Neuronal stem cell (in vitro differentiated cells): ENCODE measurements at regions not wholly inside any gene's neighbourhood (a gene's known extent, or its start where the extent isn't known, plus 50 kb on each side); places are given as distances from the start of the nearest gene placed in this dataset.

Source experiments
- DNase-seq: peaks from one replicate; pipeline ENCODE4 v3.0.0-alpha.2; 2013; ENCODE audit warnings: low spot score
- H2AFZ ChIP-seq: one replicate; pipeline ENCODE4 v1.6.1; 2013; ENCODE audit warnings: mild to moderate bottlenecking, low read length, inconsistent platforms
- H2AK5ac ChIP-seq: 2 replicates; pipeline ENCODE4 v1.6.1; 2013; ENCODE audit warnings: low read depth, mild to moderate bottlenecking, inconsistent platforms, low read length, moderate library complexity, mixed read lengths
- H2BK120ac ChIP-seq: 2 replicates; pipeline ENCODE4 v1.6.1; 2013; ENCODE audit warnings: low read depth, mild to moderate bottlenecking, inconsistent platforms, low read length, moderate library complexity, mixed read lengths
- H2BK12ac ChIP-seq: one replicate; pipeline ENCODE4 v1.6.1; 2013; ENCODE audit warnings: low read length, inconsistent platforms
- H2BK15ac ChIP-seq: 2 replicates; pipeline ENCODE4 v1.6.1; 2013; ENCODE audit warnings: mild to moderate bottlenecking, low read length, inconsistent platforms, mixed read lengths
- H2BK5ac ChIP-seq: one replicate; pipeline ENCODE4 v1.6.1; 2013; ENCODE audit warnings: inconsistent platforms, mild to moderate bottlenecking, low read length, moderate library complexity
- H3K14ac ChIP-seq: one replicate; pipeline ENCODE4 v1.6.1; 2013; ENCODE audit warnings: low read length, inconsistent platforms
- H3K18ac ChIP-seq: 2 replicates; pipeline ENCODE4 v1.6.1; 2013; ENCODE audit warnings: low read length, inconsistent platforms
- H3K23ac ChIP-seq: 2 replicates; pipeline ENCODE4 v1.6.1; 2013; ENCODE audit warnings: low read depth, mild to moderate bottlenecking, mixed read lengths, low read length, inconsistent platforms; ENCODE audit not compliant: poor library complexity
- H3K27ac ChIP-seq: replicated peaks from 3 replicates; pipeline ENCODE4 v1.5.1; 2013; ENCODE audit warnings: low read length, inconsistent platforms
- H3K27me3 ChIP-seq, 3 experiments: 2 replicates each; pipeline ENCODE4 v1.6.1; 2013; ENCODE audit warnings: low read length in 3 of 3, mild to moderate bottlenecking in 2 of 3, inconsistent platforms in 1 of 3, low read depth in 1 of 3, mixed read lengths in 1 of 3, moderate library complexity in 1 of 3; ENCODE audit not compliant: control insufficient read depth in 3 of 3, insufficient read depth in 3 of 3
- H3K36me3 ChIP-seq, 2 donors: replicated peaks in 1 of 2; 2 replicates each; pipeline ENCODE4 v1.6.1; 2013; ENCODE audit warnings: low read length in 2 of 2; ENCODE audit not compliant: control insufficient read depth in 2 of 2, insufficient read depth in 2 of 2
- H3K4ac ChIP-seq: 2 replicates; pipeline ENCODE4 v1.6.1; 2013; ENCODE audit warnings: inconsistent platforms, mild to moderate bottlenecking, low read length, moderate library complexity
- H3K4me1 ChIP-seq, 2 donors: 1 replicate in 1 of 2; 2 replicates in 1 of 2; pipeline ENCODE4 v1.6.1; 2013; ENCODE audit warnings: low read length in 2 of 2, low read depth in 1 of 2; ENCODE audit not compliant: control insufficient read depth in 2 of 2, insufficient read depth in 1 of 2
- H3K4me2 ChIP-seq: one replicate; pipeline ENCODE4 v1.6.1; 2013; ENCODE audit warnings: mild to moderate bottlenecking, low read length, inconsistent platforms; ENCODE audit not compliant: insufficient read depth, poor library complexity, severe bottlenecking
- H3K4me3 ChIP-seq, 2 donors: 2 replicates each; pipeline ENCODE4 v1.5.1; 2013; ENCODE audit warnings: low read length in 2 of 2, mild to moderate bottlenecking in 2 of 2, inconsistent platforms in 1 of 2, moderate library complexity in 1 of 2
- H3K79me1 ChIP-seq: one replicate; pipeline ENCODE4 v1.6.1; 2013; ENCODE audit warnings: low read depth, mild to moderate bottlenecking, inconsistent platforms, low read length, moderate library complexity
- H3K9ac ChIP-seq: one replicate; pipeline ENCODE4 v1.6.1; 2013; ENCODE audit warnings: mild to moderate bottlenecking, low read depth, low read length, inconsistent platforms; ENCODE audit not compliant: poor library complexity
- H3K9me3 ChIP-seq, 2 donors: replicated peaks in 1 of 2; 2 replicates each; pipeline versions ENCODE3 to v1.6.1; 2013; ENCODE audit warnings: low read length in 2 of 2, mild to moderate bottlenecking in 2 of 2, inconsistent platforms in 1 of 2, low read depth in 1 of 2, mixed read lengths in 1 of 2, moderate library complexity in 1 of 2; ENCODE audit not compliant: control insufficient read depth in 2 of 2, insufficient read depth in 1 of 2
- H4K8ac ChIP-seq: one replicate; pipeline ENCODE4 v1.6.1; 2013; ENCODE audit warnings: low read depth, mild to moderate bottlenecking, inconsistent platforms, low read length, moderate library complexity
- H4K91ac ChIP-seq: one replicate; pipeline ENCODE4 v1.6.1; 2013; ENCODE audit warnings: low read length, low read depth, mild to moderate bottlenecking, inconsistent platforms; ENCODE audit not compliant: poor library complexity
- WGBS, 2 donors: extraction: QIAGEN DNeasy Blood & Tissue Kit; methylation state at CpG; one replicate each; pipeline ENCODE4 v1.1.7; 2013; ENCODE audit warnings: missing lambda C conversion rate in 2 of 2, mixed read lengths in 1 of 2; ENCODE audit not compliant: insufficient read length in 2 of 2, insufficient replicate concordance in 1 of 2; ENCODE audit errors: extremely low coverage in 2 of 2; 5-methylcytosine and 5-hydroxymethylcytosine counted together

GRCh38 chr12:97748298-97748697 lies 285.7 kb downstream of the RMST start:
- H2BK120ac ChIP-seq: no peak overlapping the region
- no peak for DNase-seq
- H3K9ac ChIP-seq: no peak overlapping the region
- H2BK15ac ChIP-seq: no peak overlapping the region
- H2BK12ac ChIP-seq: no peak overlapping the region
- H2BK5ac ChIP-seq: no peak overlapping the region
- no peaks in the 10 kb centered on the region for H3K36me3 ChIP-seq
- H3K4me3 ChIP-seq: no peak overlapping the region
- no peaks in the 10 kb centered on the region for H3K9me3 ChIP-seq
- H3K4ac ChIP-seq: no peak overlapping the region
- H3K4me2 ChIP-seq: no peak overlapping the region
- no peak overlapping the region for H2AK5ac ChIP-seq
- no peaks in the 10 kb centered on the region for H3K79me1 ChIP-seq
- H3K27ac ChIP-seq: no peak overlapping the region
- no peak overlapping the region for H2AFZ ChIP-seq
- no peak overlapping the region for H3K23ac ChIP-seq
- WGBS, 2 donors: no CpG with 5 or more reads among the region's 2 CpGs
- H3K4me1 ChIP-seq: peaks cover 0 to 9% of the 10 kb centered on the region in 2 donors
- H3K27me3 ChIP-seq: no peaks in the 10 kb centered on the region
- no peak overlapping the region for H4K8ac ChIP-seq
- no peak overlapping the region for H4K91ac ChIP-seq
- no peak overlapping the region for H3K18ac ChIP-seq
- no peak overlapping the region for H3K14ac ChIP-seq

DNA sequence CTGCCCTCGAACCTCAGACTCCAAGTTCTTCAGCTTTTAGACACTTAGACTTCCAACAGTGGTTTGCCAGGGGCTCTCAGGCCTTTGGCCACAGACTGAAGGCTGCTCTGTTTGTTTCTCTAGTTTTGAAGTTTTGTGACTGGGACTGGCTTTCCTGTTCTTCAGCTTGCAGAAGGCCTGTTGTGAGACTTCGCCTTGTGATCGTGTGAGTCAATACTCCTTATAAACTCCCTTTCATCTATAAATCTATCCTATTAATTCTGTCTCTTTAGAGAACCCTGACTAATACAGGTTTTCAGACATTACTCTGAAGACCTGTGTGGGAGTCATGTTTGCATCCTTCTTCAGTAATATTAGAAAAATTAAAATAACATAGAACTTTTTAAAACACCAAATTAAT lies 289.1 kb downstream of the RMST start:
- H3K79me1 ChIP-seq: no peaks in the 10 kb centered on the region
- no peak overlapping the region for H4K8ac ChIP-seq
- no peak overlapping the region for H2BK120ac ChIP-seq
- H3K36me3 ChIP-seq: no peaks in the 10 kb centered on the region
- no peak overlapping the region for H3K9ac ChIP-seq
- no peak overlapping the region for H4K91ac ChIP-seq
- no peak overlapping the region for H2BK12ac ChIP-seq
- H3K18ac ChIP-seq: no peak overlapping the region
- no CpG with 5 or more reads among the region's 3 CpGs for WGBS, 2 donors
- H2BK5ac ChIP-seq: no peak overlapping the region
- H3K4me2 ChIP-seq: no peak overlapping the region
- no peaks in the 10 kb centered on the region for H3K9me3 ChIP-seq
- no peak overlapping the region for H3K14ac ChIP-seq
- no peaks in the 10 kb centered on the region for H3K27me3 ChIP-seq
- H2AFZ ChIP-seq: no peak overlapping the region
- no peak overlapping the region for H3K23ac ChIP-seq
- peaks cover 0 to 9% of the 10 kb centered on the region in 2 donors for H3K4me1 ChIP-seq
- no peak for DNase-seq
- H3K4me3 ChIP-seq: no peak overlapping the region
- no peak overlapping the region for H2AK5ac ChIP-seq
- H3K27ac ChIP-seq: no peak overlapping the region
- no peak overlapping the region for H2BK15ac ChIP-seq
- no peak overlapping the region for H3K4ac ChIP-seq

GRCh38 chr12:97752129-97752528 lies 289.5 kb downstream of the RMST start:
- H3K9me3 ChIP-seq: no peaks in the 10 kb centered on the region
- H4K8ac ChIP-seq: no peak overlapping the region
- H2BK12ac ChIP-seq: no peak overlapping the region
- no peak overlapping the region for H3K9ac ChIP-seq
- H3K4me2 ChIP-seq: no peak overlapping the region
- H3K14ac ChIP-seq: no peak overlapping the region
- H2BK120ac ChIP-seq: no peak overlapping the region
- no peak overlapping the region for H3K23ac ChIP-seq
- no peak overlapping the region for H2AK5ac ChIP-seq
- H2BK5ac ChIP-seq: no peak overlapping the region
- no peaks in the 10 kb centered on the region for H3K79me1 ChIP-seq
- H3K4ac ChIP-seq: no peak overlapping the region
- no peak overlapping the region for H4K91ac ChIP-seq
- no peak overlapping the region for H3K27ac ChIP-seq
- H3K4me3 ChIP-seq: no peak overlapping the region
- H3K4me1 ChIP-seq: peaks cover 0 to 9% of the 10 kb centered on the region in 2 donors
- H2BK15ac ChIP-seq: no peak overlapping the region
- no peak overlapping the region for H2AFZ ChIP-seq
- no peak overlapping the region for H3K18ac ChIP-seq
- DNase-seq: no peak
- H3K27me3 ChIP-seq: no peaks in the 10 kb centered on the region
- no peaks in the 10 kb centered on the region for H3K36me3 ChIP-seq

GRCh38 chr12:97753332-97753731 lies 290.7 kb downstream of the RMST start:
- Histone ChIP-seq H2BK120ac (no peak overlapping the region), H4K8ac (no peak overlapping the region), H2BK12ac (no peak overlapping the region), H3K79me1 (no peaks in the 10 kb centered on the region), H3K9me3 (no peaks in the 10 kb centered on the region), H2BK5ac (no peak overlapping the region), H3K27me3 (no peaks in the 10 kb centered on the region), H2AFZ (no peak overlapping the region), H3K4me1 (peaks cover 0 to 10% of the 10 kb centered on the region in 2 donors), H3K4ac (no peak overlapping the region), H2BK15ac (no peak overlapping the region), H3K18ac (no peak overlapping the region), H3K23ac (no peak overlapping the region), H3K4me3 (no peak overlapping the region), H3K36me3 (no peaks in the 10 kb centered on the region), H3K14ac (no peak overlapping the region), H3K4me2 (no peak overlapping the region), H3K27ac (no peak overlapping the region), H2AK5ac (no peak overlapping the region), H3K9ac (no peak overlapping the region), H4K91ac (no peak overlapping the region)
- no CpG with 5 or more reads among the region's 2 CpGs for WGBS, 2 donors
- no peak for DNase-seq
